HL-60 (cell line): ENCODE measurements at regions not wholly inside any gene's neighbourhood (a gene's known extent, or its start where the extent isn't known, plus 50 kb on each side); places are given as distances from the start of the nearest gene placed in this dataset.

Experiments used
- CTCF ChIP-seq: IDR thresholded peaks from one replicate; pipeline ENCODE4 v1.5.1; 2011; ENCODE audit warnings: low read length, control low read depth, inconsistent platforms; ENCODE audit not compliant: insufficient read depth
- POLR2AphosphoS5 ChIP-seq: IDR thresholded peaks from 2 replicates; pipeline ENCODE4 v1.6.1; 2012; ENCODE audit warnings: low read depth

- no peak for TF ChIP-seq CTCF
- no peak for TF ChIP-seq POLR2AphosphoS5
Observed at GRCh38 chr6:167711211-167711610, 115.5 kb upstream of the AFDN start.
